SK-N-SH treated with all-trans-retinoic acid at 6 μM for 48 hours (cell line): ENCODE measurements at regions not wholly inside any gene's neighbourhood (a gene's known extent, or its start where the extent isn't known, plus 50 kb on each side); places are given as distances from the start of the nearest gene placed in this dataset.

Source experiments
- ATAC-seq: fragments of 200-7000 bp; cut with Tn5 transposase; 3 replicates; pipeline ENCODE4 v1.9.1; 2020; ENCODE audit warnings: mild to moderate bottlenecking, moderate library complexity
- BACH2 ChIP-seq: fragments of 250-450 bp; sonication (Bioruptor Pico); IDR thresholded peaks from 2 replicates; pipeline ENCODE4 v1.9.0; 2021; ENCODE audit warnings: mild to moderate bottlenecking, borderline replicate concordance
- CSDC2 ChIP-seq: fragments of 250-450 bp; sonication (Bioruptor Pico); IDR thresholded peaks from 2 replicates; pipeline ENCODE4 v1.5.0; 2020; ENCODE audit warnings: mild to moderate bottlenecking, moderate library complexity
- ESRRG ChIP-seq: fragments of 250-450 bp; sonication (Bioruptor Pico); IDR thresholded peaks from 2 replicates; pipeline ENCODE4 v1.6.1; 2021; ENCODE audit warnings: mild to moderate bottlenecking
- GLIS3 ChIP-seq: fragments of 250-450 bp; sonication (Bioruptor Pico); IDR thresholded peaks from 2 replicates; pipeline ENCODE4 v1.5.0; 2020; ENCODE audit warnings: mild to moderate bottlenecking, moderate library complexity
- ISL1 ChIP-seq: fragments of 250-450 bp; sonication (Bioruptor Pico); IDR thresholded peaks from 2 replicates; pipeline ENCODE4 v2.1.2; 2022; ENCODE audit warnings: mild to moderate bottlenecking, moderate library complexity
- OSR1 ChIP-seq: fragments of 250-450 bp; sonication (Bioruptor Pico); IDR thresholded peaks from 2 replicates; pipeline ENCODE4 v1.8.0; 2022; ENCODE audit warnings: moderate library complexity, mild to moderate bottlenecking, inconsistent platforms
- PATZ1 ChIP-seq: fragments of 250-450 bp; sonication (Bioruptor Pico); IDR thresholded peaks from 2 replicates; pipeline ENCODE4 v1.8.0; 2020; ENCODE audit warnings: mild to moderate bottlenecking, moderate library complexity, borderline replicate concordance
- POU6F1 ChIP-seq: fragments of 250-450 bp; sonication (Bioruptor Pico); IDR thresholded peaks from 2 replicates; pipeline ENCODE4 v1.8.0; 2021; ENCODE audit warnings: low read depth, mild to moderate bottlenecking, moderate library complexity, borderline replicate concordance
- PPARA ChIP-seq: fragments of 250-450 bp; sonication (Bioruptor Pico); IDR thresholded peaks from 2 replicates; pipeline ENCODE4 v1.5.0; 2020; ENCODE audit warnings: mild to moderate bottlenecking, borderline replicate concordance
- RARB ChIP-seq: fragments of 250-450 bp; sonication (Bioruptor Pico); IDR thresholded peaks from 2 replicates; pipeline ENCODE4 v1.8.0; 2021; ENCODE audit warnings: mild to moderate bottlenecking, moderate library complexity
- SNAI2 ChIP-seq: fragments of 250-450 bp; sonication (Bioruptor Pico); IDR thresholded peaks from 2 replicates; pipeline ENCODE4 v1.5.0; 2020; ENCODE audit warnings: mild to moderate bottlenecking, moderate library complexity
- TCF4 ChIP-seq: fragments of 250-450 bp; sonication (Bioruptor Pico); IDR thresholded peaks from 2 replicates; pipeline ENCODE4 v1.8.0; 2021; ENCODE audit warnings: mild to moderate bottlenecking, moderate library complexity, borderline replicate concordance
- TOX ChIP-seq: fragments of 250-450 bp; sonication (Bioruptor Pico); IDR thresholded peaks from 2 replicates; pipeline ENCODE4 v1.8.0; 2021; ENCODE audit warnings: mild to moderate bottlenecking, moderate library complexity, borderline replicate concordance
- TSHZ2 ChIP-seq: fragments of 250-450 bp; sonication (Bioruptor Pico); IDR thresholded peaks from 2 replicates; pipeline ENCODE4 v1.5.0; 2020; ENCODE audit warnings: mild to moderate bottlenecking, moderate library complexity
- ZC3H10 ChIP-seq: fragments of 250-450 bp; sonication (Bioruptor Pico); IDR thresholded peaks from 2 replicates; pipeline ENCODE4 v1.5.1; 2021; ENCODE audit warnings: mild to moderate bottlenecking, moderate library complexity
- ZFP3 ChIP-seq: fragments of 250-450 bp; sonication (Bioruptor Pico); IDR thresholded peaks from 2 replicates; pipeline ENCODE4 v1.5.0; 2020; ENCODE audit warnings: mild to moderate bottlenecking, moderate library complexity
- ZFP30 ChIP-seq: fragments of 450-650 bp; formaldehyde crosslinking; IDR thresholded peaks from 2 replicates; pipeline ENCODE4 v1.5.0; 2022; ENCODE audit warnings: mild to moderate bottlenecking, moderate library complexity
- ZNF565 ChIP-seq: fragments of 450-650 bp; formaldehyde crosslinking; conservative IDR thresholded peaks from 2 replicates; pipeline ENCODE4 v1.5.0; 2020; ENCODE audit warnings: low read depth, mild to moderate bottlenecking, moderate library complexity
- ZNF70 ChIP-seq: fragments of 450-650 bp; formaldehyde crosslinking; IDR thresholded peaks from 2 replicates; pipeline ENCODE4 v1.5.0; 2020; ENCODE audit warnings: mild to moderate bottlenecking, moderate library complexity
- ZNF8 ChIP-seq: fragments of 450-650 bp; formaldehyde crosslinking; IDR thresholded peaks from 2 replicates; pipeline ENCODE4 v1.5.0; 2020; ENCODE audit warnings: mild to moderate bottlenecking, moderate library complexity
- TF ChIP-seq, protein P1 (sequence below): fragments of 250-450 bp; sonication (Bioruptor Pico); IDR thresholded peaks from 2 replicates; pipeline ENCODE4 v1.5.1; 2021; ENCODE audit warnings: mild to moderate bottlenecking, moderate library complexity
- TF ChIP-seq, protein P2 (sequence below): fragments of 250-450 bp; sonication (Bioruptor Pico); IDR thresholded peaks from 2 replicates; pipeline ENCODE4 v1.5.1; 2020; ENCODE audit warnings: low read depth, mild to moderate bottlenecking, moderate library complexity

DNA sequence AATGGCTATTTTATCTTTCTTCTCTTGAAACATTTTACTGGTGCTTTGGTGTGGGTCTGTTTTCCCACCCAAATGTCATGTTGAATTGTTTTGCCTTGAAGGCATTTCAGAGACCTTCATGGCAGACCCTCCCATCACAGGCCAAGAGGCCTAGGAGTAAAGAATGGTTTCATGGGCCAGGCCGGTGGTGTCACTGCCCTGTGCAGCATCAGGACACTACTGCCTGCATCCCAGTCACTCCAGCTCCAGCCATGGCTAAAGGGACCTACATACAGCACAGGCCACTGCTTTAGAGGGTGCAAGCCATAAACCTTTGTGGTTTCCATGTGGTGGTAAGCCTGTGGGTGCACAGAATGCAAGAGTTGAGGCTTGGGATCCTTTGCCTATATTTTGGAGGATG, 326.9 kb downstream of the SLITRK5 start:
- ATAC-seq: no peak
- TF ChIP-seq RARB (CRISPR knock-in tag) (no peak), ESRRG (CRISPR knock-in tag) (no peak), TOX (CRISPR knock-in tag) (no peak), TSHZ2 (no peak), ZFP3 (CRISPR knock-in tag) (no peak), ZC3H10 (CRISPR knock-in tag) (no peak), OSR1 (CRISPR knock-in tag) (no peak), TCF4 (CRISPR knock-in tag) (no peak), PPARA (no peak), ZNF8 (CRISPR knock-in tag) (no peak)
- TF ChIP-seq, protein P1, sequence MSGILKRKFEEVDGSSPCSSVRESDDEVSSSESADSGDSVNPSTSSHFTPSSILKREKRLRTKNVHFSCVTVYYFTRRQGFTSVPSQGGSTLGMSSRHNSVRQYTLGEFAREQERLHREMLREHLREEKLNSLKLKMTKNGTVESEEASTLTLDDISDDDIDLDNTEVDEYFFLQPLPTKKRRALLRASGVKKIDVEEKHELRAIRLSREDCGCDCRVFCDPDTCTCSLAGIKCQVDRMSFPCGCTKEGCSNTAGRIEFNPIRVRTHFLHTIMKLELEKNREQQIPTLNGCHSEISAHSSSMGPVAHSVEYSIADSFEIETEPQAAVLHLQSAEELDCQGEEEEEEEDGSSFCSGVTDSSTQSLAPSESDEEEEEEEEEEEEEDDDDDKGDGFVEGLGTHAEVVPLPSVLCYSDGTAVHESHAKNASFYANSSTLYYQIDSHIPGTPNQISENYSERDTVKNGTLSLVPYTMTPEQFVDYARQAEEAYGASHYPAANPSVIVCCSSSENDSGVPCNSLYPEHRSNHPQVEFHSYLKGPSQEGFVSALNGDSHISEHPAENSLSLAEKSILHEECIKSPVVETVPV (CRISPR knock-in tag): no peak
- TF ChIP-seq, protein P2, sequence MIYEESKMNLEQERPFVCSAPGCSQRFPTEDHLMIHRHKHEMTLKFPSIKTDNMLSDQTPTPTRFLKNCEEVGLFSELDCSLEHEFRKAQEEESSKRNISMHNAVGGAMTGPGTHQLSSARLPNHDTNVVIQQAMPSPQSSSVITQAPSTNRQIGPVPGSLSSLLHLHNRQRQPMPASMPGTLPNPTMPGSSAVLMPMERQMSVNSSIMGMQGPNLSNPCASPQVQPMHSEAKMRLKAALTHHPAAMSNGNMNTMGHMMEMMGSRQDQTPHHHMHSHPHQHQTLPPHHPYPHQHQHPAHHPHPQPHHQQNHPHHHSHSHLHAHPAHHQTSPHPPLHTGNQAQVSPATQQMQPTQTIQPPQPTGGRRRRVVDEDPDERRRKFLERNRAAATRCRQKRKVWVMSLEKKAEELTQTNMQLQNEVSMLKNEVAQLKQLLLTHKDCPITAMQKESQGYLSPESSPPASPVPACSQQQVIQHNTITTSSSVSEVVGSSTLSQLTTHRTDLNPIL: no peak

DNA sequence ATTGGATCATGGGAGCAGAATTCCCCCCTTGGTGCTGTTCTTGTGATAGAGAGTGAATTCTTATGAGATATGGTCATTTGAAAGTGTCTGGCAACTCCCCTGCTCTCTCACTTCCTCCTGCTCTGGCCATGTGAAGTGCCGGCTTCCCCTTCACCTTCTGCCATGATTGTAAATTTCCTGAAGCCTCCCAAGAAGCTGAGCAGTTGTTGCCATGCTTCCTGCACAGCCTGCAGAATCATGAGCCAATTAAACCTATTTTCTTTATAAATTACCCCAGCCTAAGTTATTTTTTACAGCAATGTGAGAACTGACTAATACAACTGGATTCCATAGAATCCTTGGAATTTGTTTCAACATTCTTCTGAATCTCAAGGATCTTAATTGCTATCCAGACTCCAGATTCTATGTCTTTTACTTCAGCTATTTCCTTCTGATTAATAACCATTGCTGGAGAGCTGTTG, 328.1 kb downstream of the SLITRK5 start:
- peak; percentile 83 for ATAC-seq
- TF ChIP-seq ZFP30 (CRISPR knock-in tag) (peak; percentile 72), SNAI2 (CRISPR knock-in tag) (no peak), BACH2 (CRISPR knock-in tag) (no peak), ZNF70 (CRISPR knock-in tag) (no peak), ZNF565 (no peak), ISL1 (CRISPR knock-in tag) (peak; percentile 86), ESRRG (CRISPR knock-in tag) (no peak), PATZ1 (CRISPR knock-in tag) (no peak)

GRCh38 chr13:87999788-88000187, 328.6 kb downstream of the SLITRK5 start:
- peak; percentile 78 for ATAC-seq
- TF ChIP-seq ZNF8 (CRISPR knock-in tag) (no peak), SNAI2 (CRISPR knock-in tag) (no peak), OSR1 (CRISPR knock-in tag) (no peak), ZFP30 (CRISPR knock-in tag) (no peak)
- TF ChIP-seq, protein P2: no peak

GRCh38 chr13:88000239-88000638, 329.1 kb downstream of the SLITRK5 start:
- ATAC-seq: peak; percentile 75
- TF ChIP-seq RARB (CRISPR knock-in tag) (no peak), ISL1 (CRISPR knock-in tag) (no peak), PPARA (no peak), POU6F1 (CRISPR knock-in tag) (no peak), ZFP3 (CRISPR knock-in tag) (no peak), TOX (CRISPR knock-in tag) (no peak), PATZ1 (CRISPR knock-in tag) (no peak), SNAI2 (CRISPR knock-in tag) (no peak), ESRRG (CRISPR knock-in tag) (no peak), CSDC2 (CRISPR knock-in tag) (no peak), OSR1 (CRISPR knock-in tag) (no peak), BACH2 (CRISPR knock-in tag) (no peak), GLIS3 (CRISPR knock-in tag) (no peak)
- TF ChIP-seq, protein P2: no peak
